Stomach (tissue), 4 donors: ENCODE measurements at regions not wholly inside any gene's neighbourhood (a gene's known extent, or its start where the extent isn't known, plus 50 kb on each side); places are given as distances from the start of the nearest gene placed in this dataset.

Experiments
- CTCF ChIP-seq, 7 experiments: fragments of 450-650 bp in 4 of 7; fragments of 200-600 bp in 3 of 7; sonication (generic) in 3 of 7; IDR thresholded peaks; one replicate each; pipeline ENCODE4 v1.5.1; 2016 to 2019; ENCODE audit warnings: antibody characterized with exemption in 7 of 7, control low read depth in 2 of 7, mild to moderate bottlenecking in 1 of 7
- EP300 ChIP-seq: sonication (generic); formaldehyde crosslinking; IDR thresholded peaks from one replicate; pipeline ENCODE4 v1.6.1; 2017; ENCODE audit warnings: antibody characterized with exemption
- POLR2AphosphoS5 ChIP-seq, 3 donors: sonication (generic); formaldehyde crosslinking; IDR thresholded peaks; one replicate each; pipeline ENCODE4 v1.6.1; 2016; ENCODE audit warnings: antibody characterized with exemption in 3 of 3

- TF ChIP-seq EP300 (no peak), CTCF (IDR thresholded peaks at IDR 0.05) (no peak), POLR2AphosphoS5 (IDR thresholded peaks at IDR 0.05) (no peak)
Observed at GRCh38 chr15:91561371-91562100, 292.0 kb upstream of the SLCO3A1 start.
